CD8-positive, alpha-beta memory T cell (primary cell): ENCODE measurements at regions not wholly inside any gene's neighbourhood (a gene's known extent, or its start where the extent isn't known, plus 50 kb on each side); places are given as distances from the start of the nearest gene placed in this dataset.
"Not testable (repeated sequence)": the region's sequence is repeated elsewhere in the genome, so short reads cannot be mapped to it uniquely, and the experiment has no call there.

ENCODE experiments used
- CTCF ChIA-PET: fragments of 350-600 bp; sonication (Branson Sonifier 250); formaldehyde crosslinking; loops from one replicate; lab custom pipeline; 2021; ENCODE audit warnings: antibody characterized with exemption; lab: Charles Lee
- POLR2A ChIA-PET: fragments of 350-600 bp; sonication (Branson Sonifier 250); formaldehyde crosslinking; loops from one replicate; lab custom pipeline; 2021; ENCODE audit warnings: antibody characterized with exemption; lab: Charles Lee
- DNase-seq, 5 donors: peaks; one replicate each; pipeline versions ENCODE4 v3.0.0 to v3.0.0-alpha.2; 2020 to 2022; ENCODE audit warnings: mixed read lengths in 1 of 5
- H3K27ac ChIP-seq: one replicate; pipeline ENCODE4 v1.7.0; 2013; ENCODE audit warnings: low read depth, mild to moderate bottlenecking, low read length, moderate library complexity
- H3K27me3 ChIP-seq: 2 replicates; pipeline ENCODE4 v1.7.0; 2013; ENCODE audit warnings: low read length, mild to moderate bottlenecking; ENCODE audit not compliant: insufficient read depth, poor library complexity, severe bottlenecking
- H3K36me3 ChIP-seq: 2 replicates; pipeline ENCODE4 v1.7.0; 2013; ENCODE audit warnings: mild to moderate bottlenecking, low read length, moderate library complexity; ENCODE audit not compliant: insufficient read depth
- H3K4me1 ChIP-seq: 2 replicates; pipeline ENCODE4 v1.7.0; 2013; ENCODE audit warnings: mild to moderate bottlenecking, low read length, moderate library complexity; ENCODE audit not compliant: insufficient read depth
- H3K4me3 ChIP-seq: 2 replicates; pipeline ENCODE4 v1.7.0; 2013; ENCODE audit warnings: mild to moderate bottlenecking, low read length
- H3K9me3 ChIP-seq: 2 replicates; pipeline ENCODE4 v1.7.0; 2013; ENCODE audit warnings: mild to moderate bottlenecking, low read length
- H3K27ac Mint-ChIP-seq, 8 donors: one replicate each; pipeline ENCODE4 v1.8.0; 2020 to 2021; ENCODE audit warnings: mixed read lengths in 8 of 8, mild to moderate bottlenecking in 6 of 8, inconsistent platforms in 3 of 8, moderate library complexity in 3 of 8
- H3K27me3 Mint-ChIP-seq, 2 donors: one replicate each; pipeline ENCODE4 v1.8.0; 2020 to 2021; ENCODE audit warnings: mixed read lengths in 2 of 2, mild to moderate bottlenecking in 1 of 2, moderate library complexity in 1 of 2
- H3K36me3 Mint-ChIP-seq, 3 donors: one replicate each; pipeline ENCODE4 v1.8.0; 2020 to 2021; ENCODE audit warnings: mixed read lengths in 3 of 3, inconsistent platforms in 1 of 3, mild to moderate bottlenecking in 1 of 3
- H3K4me1 Mint-ChIP-seq, 3 donors: one replicate each; pipeline ENCODE4 v1.8.0; 2020 to 2021; ENCODE audit warnings: mixed read lengths in 3 of 3, inconsistent platforms in 1 of 3, mild to moderate bottlenecking in 1 of 3
- H3K4me3 Mint-ChIP-seq, 7 donors: one replicate each; pipeline ENCODE4 v1.8.0; 2020 to 2021; ENCODE audit warnings: mixed read lengths in 7 of 7, mild to moderate bottlenecking in 6 of 7, moderate library complexity in 4 of 7, inconsistent platforms in 2 of 7
- H3K9me3 Mint-ChIP-seq, 5 donors: one replicate each; pipeline ENCODE4 v1.8.0; 2020 to 2022; ENCODE audit warnings: mixed read lengths in 5 of 5, mild to moderate bottlenecking in 3 of 5, moderate library complexity in 2 of 5, inconsistent platforms in 1 of 5

DNA sequence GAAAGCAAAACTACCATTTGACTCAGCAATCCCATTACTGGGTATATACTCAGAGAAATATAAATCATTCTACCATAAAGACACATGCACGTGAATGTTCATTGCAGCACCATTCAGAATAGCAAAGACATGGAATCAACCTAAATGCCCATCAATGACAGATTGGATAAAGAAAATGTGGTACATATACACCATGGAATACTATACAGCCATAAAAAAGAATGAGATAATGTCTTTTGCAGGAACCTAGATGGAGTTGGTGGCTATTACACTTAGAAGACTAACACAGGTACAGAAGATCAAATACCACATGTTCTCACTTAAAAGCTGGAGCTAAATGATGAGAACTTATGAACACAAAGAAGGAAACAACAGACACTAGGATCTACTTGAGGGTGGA is 647.1 kb downstream of the MAT2B start:
- H3K4me1 Mint-ChIP-seq, POLR2A ChIA-PET, H3K4me1 ChIP-seq, H3K36me3 Mint-ChIP-seq, H3K27ac Mint-ChIP-seq, H3K27me3 ChIP-seq, CTCF ChIA-PET, H3K4me3 Mint-ChIP-seq, H3K27me3 Mint-ChIP-seq, H3K9me3 ChIP-seq, DNase-seq, H3K36me3 ChIP-seq, H3K4me3 ChIP-seq, H3K27ac ChIP-seq: not testable (repeated sequence)
- H3K9me3 Mint-ChIP-seq, result peaks cover 5 to 28% (median 8%) of the 10 kb centered on the region in 5 donors

DNA sequence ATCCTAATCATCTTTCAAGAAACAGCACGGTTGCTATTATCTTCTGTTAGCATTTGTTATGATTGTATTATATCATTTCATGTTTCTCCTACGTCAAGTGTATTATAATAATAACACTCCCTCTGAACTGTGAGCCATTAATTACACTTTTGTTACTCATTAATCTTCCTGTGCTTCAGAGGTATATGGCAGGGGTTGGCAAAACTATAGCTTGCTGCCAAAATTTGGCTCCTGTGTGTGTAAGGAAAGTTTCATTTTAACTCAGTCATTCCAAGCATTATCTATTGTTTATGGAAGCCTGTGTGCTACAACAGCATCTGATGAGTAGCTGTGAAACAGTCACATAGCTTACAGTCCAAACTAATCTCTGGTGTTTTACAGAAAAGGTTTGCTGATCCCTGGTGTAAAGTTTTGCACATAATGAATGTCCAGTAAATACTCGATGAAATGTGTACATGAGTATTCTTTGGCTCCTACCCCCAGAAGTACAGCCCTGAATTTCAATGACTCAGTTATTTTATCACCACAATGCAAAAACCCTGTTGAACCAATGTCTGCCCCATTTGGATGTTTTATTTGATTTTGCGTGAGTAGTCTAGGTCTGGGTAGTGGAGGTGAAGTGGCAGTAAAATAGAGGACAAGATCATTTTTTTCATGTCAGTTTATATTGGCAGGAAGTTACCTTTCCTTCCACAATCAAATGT is 648.2 kb downstream of the MAT2B start:
- CTCF ChIA-PET, result no interaction called here
- POLR2A ChIA-PET, result no interaction called here
- H3K27me3 Mint-ChIP-seq, result peaks cover 0 to 2% of the 10 kb centered on the region in 2 donors

DNA sequence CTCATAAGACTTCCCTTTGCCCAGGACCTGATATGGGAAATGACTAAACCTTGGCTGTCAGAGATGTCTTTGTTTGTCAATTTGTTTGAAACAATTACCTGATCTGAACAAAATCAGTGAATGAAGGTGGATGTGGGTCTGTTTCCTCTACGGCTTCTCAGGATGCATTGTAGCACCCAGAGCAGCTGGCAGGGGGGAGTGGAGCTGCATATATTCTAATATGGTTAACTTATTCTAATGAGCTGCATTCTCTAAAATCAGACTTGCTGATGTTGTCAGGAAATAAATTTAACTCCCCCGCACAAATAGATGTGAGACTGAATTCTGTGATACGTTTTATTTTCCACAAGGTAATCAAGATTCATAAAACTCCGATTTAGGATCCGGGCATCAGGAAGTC is 665.4 kb downstream of the MAT2B start:
- Histone ChIP-seq H3K27ac (no peak overlapping the region), H3K36me3 (no peaks in the 10 kb centered on the region), H3K9me3 (no peaks in the 10 kb centered on the region), H3K27me3 (no peaks in the 10 kb centered on the region), H3K4me3 (no peak overlapping the region), H3K4me1 (no peaks in the 10 kb centered on the region)
- no peaks in the 10 kb centered on the region for H3K36me3 Mint-ChIP-seq
- CTCF ChIA-PET, result no interaction called here
- H3K9me3 Mint-ChIP-seq, result peaks cover 6 to 21% (median 7%) of the 10 kb centered on the region in 5 donors
- no peaks in the 10 kb centered on the region for H3K4me1 Mint-ChIP-seq
- POLR2A ChIA-PET, result no interaction called here
- no peak overlapping the region for H3K27ac Mint-ChIP-seq
- H3K27me3 Mint-ChIP-seq, result no peaks in the 10 kb centered on the region
- no peak for DNase-seq
- no peak overlapping the region for H3K4me3 Mint-ChIP-seq

More for the DNA sequence above, 648.2 kb downstream of the MAT2B start:
- H3K4me1 ChIP-seq, result no peaks in the 10 kb centered on the region
- no peaks in the 10 kb centered on the region for H3K36me3 ChIP-seq
- Mint-ChIP-seq H3K9me3 (peaks cover 5 to 28% (median 8%) of the 10 kb centered on the region in 5 donors), H3K27ac (no peak overlapping the region), H3K4me1 (no peaks in the 10 kb centered on the region), H3K4me3 (no peak overlapping the region), H3K36me3 (no peaks in the 10 kb centered on the region)
- no peaks in the 10 kb centered on the region for H3K27me3 ChIP-seq
- no peak overlapping the region for H3K4me3 ChIP-seq
- H3K9me3 ChIP-seq, result no peaks in the 10 kb centered on the region
- no peak overlapping the region for H3K27ac ChIP-seq
- DNase-seq, result no peak

DNA sequence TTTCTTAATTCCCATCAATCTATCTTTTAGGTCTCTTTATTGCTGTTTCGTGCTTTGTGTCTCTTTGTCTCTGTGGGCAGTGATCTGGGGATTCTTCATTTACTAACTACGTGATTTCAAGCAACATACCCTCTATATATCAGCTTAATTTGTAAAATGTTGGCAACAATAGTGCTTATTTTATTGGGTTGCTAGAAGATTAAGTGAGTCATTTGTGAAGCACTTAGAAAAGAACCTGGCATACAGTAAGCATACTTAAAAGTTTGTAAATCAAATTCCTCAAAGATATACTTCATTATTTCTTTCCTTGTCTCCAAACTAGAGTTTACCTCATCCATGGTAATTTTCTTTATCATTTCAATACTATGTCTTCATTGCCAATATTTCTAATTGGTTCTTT is 669.7 kb downstream of the MAT2B start:
- H3K4me1 Mint-ChIP-seq, result no peaks in the 10 kb centered on the region
- Histone ChIP-seq H3K4me1 (no peaks in the 10 kb centered on the region), H3K27ac (no peak overlapping the region), H3K4me3 (no peak overlapping the region), H3K9me3 (no peaks in the 10 kb centered on the region), H3K36me3 (no peaks in the 10 kb centered on the region), H3K27me3 (no peaks in the 10 kb centered on the region)
- H3K27me3 Mint-ChIP-seq, result no peaks in the 10 kb centered on the region
- H3K9me3 Mint-ChIP-seq, result peaks cover 4 to 20% (median 5%) of the 10 kb centered on the region in 5 donors
- POLR2A ChIA-PET, result no interaction called here
- CTCF ChIA-PET, result no interaction called here
- DNase-seq, result no peak
- H3K4me3 Mint-ChIP-seq, result no peak overlapping the region
- no peak overlapping the region for H3K27ac Mint-ChIP-seq
- no peaks in the 10 kb centered on the region for H3K36me3 Mint-ChIP-seq

DNA sequence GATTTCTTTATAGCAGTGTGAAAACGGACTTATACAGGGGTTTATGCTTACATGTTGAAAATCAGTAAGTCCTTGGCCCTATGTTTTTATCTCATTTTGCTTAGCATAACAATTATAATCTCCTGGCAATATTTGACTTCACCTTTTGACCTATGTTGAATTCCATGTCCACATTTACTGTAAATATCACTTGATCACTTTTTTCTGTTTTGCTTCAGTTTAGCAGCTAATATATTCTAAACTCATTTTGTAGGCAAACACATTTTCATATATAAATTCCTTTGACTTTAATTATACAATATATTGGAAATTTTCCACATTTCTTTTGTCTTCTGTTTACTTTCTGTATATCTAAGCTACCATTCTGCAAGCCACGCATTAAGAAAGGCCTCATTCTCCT is 674.0 kb downstream of the MAT2B start:
- peaks cover 0 to 1% of the 10 kb centered on the region in 2 donors for H3K27me3 Mint-ChIP-seq
- H3K27ac Mint-ChIP-seq, result no peak overlapping the region
- DNase-seq, result no peak
- no peaks in the 10 kb centered on the region for H3K4me1 ChIP-seq
- H3K9me3 ChIP-seq, result no peaks in the 10 kb centered on the region
- CTCF ChIA-PET, result no interaction called here
- H3K36me3 Mint-ChIP-seq, result no peaks in the 10 kb centered on the region
- no peaks in the 10 kb centered on the region for H3K4me1 Mint-ChIP-seq
- POLR2A ChIA-PET, result no interaction called here
- H3K4me3 ChIP-seq, result no peak overlapping the region
- no peaks in the 10 kb centered on the region for H3K36me3 ChIP-seq
- H3K27ac ChIP-seq, result no peak overlapping the region
- H3K4me3 Mint-ChIP-seq, result no peak overlapping the region
- no peaks in the 10 kb centered on the region for H3K27me3 ChIP-seq
- peaks cover 2 to 20% (median 3%) of the 10 kb centered on the region in 5 donors for H3K9me3 Mint-ChIP-seq

DNA sequence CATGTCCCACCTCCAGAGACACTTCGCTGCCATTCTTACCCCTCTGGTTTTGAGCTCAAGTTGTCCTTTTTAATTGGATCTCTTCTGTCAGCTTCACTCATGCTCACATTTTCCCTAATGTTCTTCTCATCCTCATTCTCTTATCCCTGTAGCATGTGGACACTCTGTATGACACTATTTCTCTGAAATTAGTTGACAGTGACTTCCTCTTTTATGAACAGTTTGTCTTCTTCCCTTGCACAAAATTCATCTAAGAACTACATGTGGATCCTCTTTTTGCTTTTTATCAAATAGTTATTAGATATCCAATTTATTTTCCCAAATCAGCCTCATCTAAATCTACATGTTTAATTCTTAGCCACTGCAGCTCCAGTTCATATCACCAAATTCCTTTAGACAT is 676.2 kb downstream of the MAT2B start:
- Mint-ChIP-seq H3K36me3 (no peaks in the 10 kb centered on the region), H3K4me3 (no peak overlapping the region), H3K4me1 (no peaks in the 10 kb centered on the region), H3K27ac (no peak overlapping the region), H3K27me3 (peaks cover 0 to 1% of the 10 kb centered on the region in 2 donors), H3K9me3 (peaks cover 2 to 25% (median 3%) of the 10 kb centered on the region in 5 donors)
- no peak for DNase-seq
- no peaks in the 10 kb centered on the region for H3K9me3 ChIP-seq
- no peaks in the 10 kb centered on the region for H3K4me1 ChIP-seq
- no peaks in the 10 kb centered on the region for H3K27me3 ChIP-seq
- H3K36me3 ChIP-seq, result no peaks in the 10 kb centered on the region
- CTCF ChIA-PET, result interaction anchor here (0.7 kb wide), 1 partner anchor 15 kb away, joined by 3 read pairs; no protein-coding TSS in a partner anchor
- POLR2A ChIA-PET, result no interaction called here
- H3K27ac ChIP-seq, result no peak overlapping the region
- H3K4me3 ChIP-seq, result no peak overlapping the region

DNA sequence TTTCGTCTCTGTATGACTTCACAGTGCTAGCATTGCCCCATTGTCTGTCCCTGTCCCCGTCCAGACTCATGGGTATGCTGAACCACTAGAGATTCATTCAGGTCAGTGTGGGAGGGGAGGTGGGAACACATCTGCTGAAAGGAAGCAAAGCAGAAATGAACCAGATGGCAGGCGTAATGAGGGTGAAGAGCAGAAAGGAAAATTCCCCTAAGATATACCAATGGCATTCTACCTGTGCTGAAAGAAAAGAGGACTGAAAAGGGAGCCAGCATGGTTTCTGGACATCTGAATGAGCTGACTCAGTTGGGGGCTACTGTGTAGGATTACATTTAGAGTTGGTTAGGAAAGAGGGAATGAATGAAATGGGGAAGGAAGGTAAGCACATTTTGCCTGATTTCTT is 678.7 kb downstream of the MAT2B start:
- Histone ChIP-seq H3K36me3 (no peaks in the 10 kb centered on the region), H3K4me3 (no peak overlapping the region), H3K9me3 (no peaks in the 10 kb centered on the region), H3K27me3 (no peaks in the 10 kb centered on the region), H3K4me1 (no peaks in the 10 kb centered on the region), H3K27ac (no peak overlapping the region)
- H3K27ac Mint-ChIP-seq, result no peak overlapping the region
- H3K4me3 Mint-ChIP-seq, result peak overlapping the region in 1 of 7 donors; percentile 19
- no peaks in the 10 kb centered on the region for H3K4me1 Mint-ChIP-seq
- peaks cover 0 to 24% (median 4%) of the 10 kb centered on the region in 5 donors for H3K9me3 Mint-ChIP-seq
- DNase-seq, result no peak
- ChIA-PET CTCF (no interaction called here), POLR2A (no interaction called here)
- peaks cover 0 to 1% of the 10 kb centered on the region in 2 donors for H3K27me3 Mint-ChIP-seq
- H3K36me3 Mint-ChIP-seq, result no peaks in the 10 kb centered on the region

DNA sequence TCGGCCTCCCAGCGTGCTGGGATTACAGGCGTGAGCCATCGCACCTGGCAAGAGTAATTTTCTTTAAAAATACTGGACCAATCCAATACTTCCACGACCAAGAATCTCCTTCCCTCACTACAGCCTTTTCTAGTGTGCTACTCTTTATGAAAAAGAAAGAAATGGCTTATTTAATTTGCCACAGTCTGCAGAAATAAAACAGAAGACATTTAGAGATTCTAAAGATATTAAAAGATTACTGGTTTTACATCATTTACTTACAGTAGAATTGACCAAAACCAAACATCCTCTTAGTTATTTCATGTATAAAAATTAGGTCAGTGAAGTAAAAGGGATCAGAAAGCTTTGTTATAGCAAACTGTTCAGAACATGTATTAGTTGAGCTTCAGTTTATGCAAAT is 679.6 kb downstream of the MAT2B start:
- H3K4me1 Mint-ChIP-seq, result no peaks in the 10 kb centered on the region
- H3K36me3 Mint-ChIP-seq, result no peaks in the 10 kb centered on the region
- POLR2A ChIA-PET, result no interaction called here
- H3K4me1 ChIP-seq, result no peaks in the 10 kb centered on the region
- H3K9me3 Mint-ChIP-seq, result peaks cover 0 to 24% (median 4%) of the 10 kb centered on the region in 5 donors
- peaks cover 0 to 1% of the 10 kb centered on the region in 2 donors for H3K27me3 Mint-ChIP-seq
- H3K27ac Mint-ChIP-seq, result no peak overlapping the region
- DNase-seq, result no peak
- CTCF ChIA-PET, result no interaction called here
- no peaks in the 10 kb centered on the region for H3K27me3 ChIP-seq
- H3K36me3 ChIP-seq, result no peaks in the 10 kb centered on the region
- H3K27ac ChIP-seq, result no peak overlapping the region
- H3K4me3 Mint-ChIP-seq, result no peak overlapping the region
- H3K4me3 ChIP-seq, result no peak overlapping the region
- no peaks in the 10 kb centered on the region for H3K9me3 ChIP-seq
